ENCODE measurements at regions not wholly inside any gene's neighbourhood (a gene's known extent, or its start where the extent isn't known, plus 50 kb on each side); places are given as distances from the start of the nearest gene placed in this dataset.

- Histone ChIP-seq H2BK120ac (replicated peaks; ENCODE audit: low read depth, low read length) (no peak overlapping the region), H3K27ac (ENCODE audit: low read depth, low read length) (no peak overlapping the region), H3K27me3 (replicated peaks in 1 of 4; ENCODE audit: control insufficient read depth in 3 of 4, extremely low read depth in 1 of 4, insufficient read depth in 3 of 4, low read length in 3 of 4) (no peaks in the 10 kb centered on the region; a peak in 1 of 7 replicates), H3K9me3 (ENCODE audit: insufficient read depth in 2 of 2, low read depth in 1 of 2, low read length in 1 of 2) (no peaks in the 10 kb centered on the region), H4K5ac (ENCODE audit: insufficient read length, low read depth, low read length) (no peak overlapping the region), H3K56ac (replicated peaks; ENCODE audit: insufficient read length, low read depth, low read length) (no peak overlapping the region), H3K4me1 (replicated peaks in 1 of 4; ENCODE audit: control insufficient read depth in 3 of 4, insufficient read depth in 4 of 4, low read length in 3 of 4) (no peaks in the 10 kb centered on the region), H3K36me3 (ENCODE audit: control insufficient read depth in 2 of 4, insufficient read depth in 4 of 4, low read length in 3 of 4) (no peaks in the 10 kb centered on the region), H3K4ac (replicated peaks; ENCODE audit: insufficient read length, low read depth, low read length) (no peak overlapping the region), H2AK5ac (ENCODE audit: low read depth, low read length) (no peak overlapping the region), H3K18ac (ENCODE audit: extremely low read depth, low read length) (no peak overlapping the region), H3K23me2 (ENCODE audit: low read depth, low read length) (no peaks in the 10 kb centered on the region; the same call in 1 of the 2 replicates), H3K79me2 (ENCODE audit: control insufficient read depth in 1 of 2, insufficient read depth in 2 of 2, low read length in 2 of 2) (no peaks in the 10 kb centered on the region), H4K8ac (ENCODE audit: extremely low read depth, insufficient read depth, low read length) (no peak overlapping the region), H3K79me1 (ENCODE audit: low read depth, low read length) (no peaks in the 10 kb centered on the region), H3K14ac (ENCODE audit: insufficient read length) (no peak overlapping the region), H2BK15ac (ENCODE audit: low read length) (no peak overlapping the region), H2BK5ac (ENCODE audit: low read depth, low read length) (no peak overlapping the region), H2BK12ac (ENCODE audit: low read depth, low read length) (no peak overlapping the region), H3K23ac (ENCODE audit: insufficient read length) (no peak overlapping the region), H2AFZ (ENCODE audit: low read length) (no peak overlapping the region), H3K4me2 (ENCODE audit: insufficient read depth in 1 of 2, low read depth in 2 of 2, low read length in 2 of 2) (no peak overlapping the region), H2BK20ac (ENCODE audit: low read length) (no peak overlapping the region), H3K9ac (replicated peaks in 1 of 4; ENCODE audit: extremely low read depth in 1 of 4, low read depth in 3 of 4, low read length in 3 of 4) (no peak overlapping the region), H3K4me3 (ENCODE audit: extremely low read depth in 1 of 4, insufficient read depth in 2 of 4, low read depth in 3 of 4, low read length in 4 of 4) (no peak overlapping the region), H4K20me1 (replicated peaks in 1 of 2; ENCODE audit: control insufficient read depth in 1 of 2, insufficient read depth in 2 of 2, low read length in 2 of 2) (no peaks in the 10 kb centered on the region), H4K91ac (replicated peaks; ENCODE audit: insufficient read length, low read length) (no peak overlapping the region)
- no peak for DNase-seq (ENCODE audit: low read depth in 1 of 2, low spot score in 2 of 2)
- ChIA-PET CTCF (ENCODE audit: partially characterized antibody) (no interaction called here), POLR2A (ENCODE audit: partially characterized antibody) (no interaction called here)
- 87% methylated on average over 5 of the region's 5 CpGs; no CpG with 5 or more reads in 1 of the 2 experiments for WGBS, 2 experiments (ENCODE audit: extremely low coverage in 1 of 2, insufficient coverage in 1 of 2, insufficient read length in 1 of 2, insufficient replicate concordance in 2 of 2, low coverage in 1 of 2, low lambda C conversion rate in 2 of 2, missing lambda C conversion rate in 1 of 2)
- FAIRE-seq, result no peak
- no peak for TF ChIP-seq EZH2 (IDR thresholded peaks at IDR 0.05; ENCODE audit: low read depth, low read length, severe bottlenecking)
- TF ChIP-seq, protein P1, sequence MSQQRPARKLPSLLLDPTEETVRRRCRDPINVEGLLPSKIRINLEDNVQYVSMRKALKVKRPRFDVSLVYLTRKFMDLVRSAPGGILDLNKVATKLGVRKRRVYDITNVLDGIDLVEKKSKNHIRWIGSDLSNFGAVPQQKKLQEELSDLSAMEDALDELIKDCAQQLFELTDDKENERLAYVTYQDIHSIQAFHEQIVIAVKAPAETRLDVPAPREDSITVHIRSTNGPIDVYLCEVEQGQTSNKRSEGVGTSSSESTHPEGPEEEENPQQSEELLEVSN (IDR thresholded peaks at IDR 0.05), result no peak
- TF ChIP-seq POLR2AphosphoS5 (IDR thresholded peaks at IDR 0.05; ENCODE audit: low read depth, low read length), result no peak
Observed at GRCh38 chr10:59454171-59454919, 92.0 kb upstream of the FAM13C start.
